B cell (primary cell): ENCODE measurements at regions not wholly inside any gene's neighbourhood (a gene's known extent, or its start where the extent isn't known, plus 50 kb on each side); places are given as distances from the start of the nearest gene placed in this dataset.

Experiments
- CTCF ChIP-seq: fragments of 200-600 bp; IDR thresholded peaks from one replicate; pipeline ENCODE4 v1.8.0; 2022; ENCODE audit warnings: antibody characterized with exemption, mild to moderate bottlenecking
- EZH2 ChIP-seq: IDR thresholded peaks from 2 replicates; pipeline ENCODE4 v1.6.1; 2012; ENCODE audit warnings: borderline replicate concordance, low read depth, mild to moderate bottlenecking, moderate library complexity, low read length; ENCODE audit not compliant: insufficient read depth, poor library complexity, severe bottlenecking

- TF ChIP-seq CTCF (no peak), EZH2 (no peak)
These were observed 295.2 kb upstream of the ZNF32 start for GRCh38 chr10:43943818-43944360.
